ENCODE measurements at regions not wholly inside any gene's neighbourhood (a gene's known extent, or its start where the extent isn't known, plus 50 kb on each side); places are given as distances from the start of the nearest gene placed in this dataset.

GRCh38 chr3:43978708-43979107 lies 263.0 kb upstream of the TOPAZ1 start:
- FAIRE-seq: no peak

DNA sequence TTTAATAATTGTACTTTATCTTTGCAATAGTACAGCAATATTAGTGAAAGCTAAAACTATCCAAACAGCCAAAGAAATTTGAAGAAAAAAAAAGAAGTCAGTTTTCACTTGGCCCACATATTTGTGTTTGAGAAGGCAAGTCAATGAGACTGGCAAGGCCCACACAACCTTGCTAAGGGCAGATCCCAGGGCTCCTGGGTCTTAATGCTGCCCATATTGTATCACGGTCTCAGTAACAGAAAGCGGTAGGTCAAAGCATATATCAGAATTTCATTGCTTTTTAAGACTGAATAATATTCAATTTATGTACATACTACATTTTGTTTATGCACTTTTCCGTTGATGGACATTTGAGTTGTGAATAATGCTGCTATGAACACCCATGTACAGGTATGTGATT lies 262.0 kb upstream of the TOPAZ1 start:
- FAIRE-seq: no peak
- no peak for DNase-seq (ENCODE audit: low spot score)

More at GRCh38 chr3:43978708-43979107, 263.0 kb upstream of the TOPAZ1 start:
- DNase-seq (ENCODE audit: low spot score): no peak

- DNase-seq (ENCODE audit: low spot score): no peak
- FAIRE-seq: no peak
These were observed 246.8 kb upstream of the TOPAZ1 start for GRCh38 chr3:43994657-43995546.

DNA sequence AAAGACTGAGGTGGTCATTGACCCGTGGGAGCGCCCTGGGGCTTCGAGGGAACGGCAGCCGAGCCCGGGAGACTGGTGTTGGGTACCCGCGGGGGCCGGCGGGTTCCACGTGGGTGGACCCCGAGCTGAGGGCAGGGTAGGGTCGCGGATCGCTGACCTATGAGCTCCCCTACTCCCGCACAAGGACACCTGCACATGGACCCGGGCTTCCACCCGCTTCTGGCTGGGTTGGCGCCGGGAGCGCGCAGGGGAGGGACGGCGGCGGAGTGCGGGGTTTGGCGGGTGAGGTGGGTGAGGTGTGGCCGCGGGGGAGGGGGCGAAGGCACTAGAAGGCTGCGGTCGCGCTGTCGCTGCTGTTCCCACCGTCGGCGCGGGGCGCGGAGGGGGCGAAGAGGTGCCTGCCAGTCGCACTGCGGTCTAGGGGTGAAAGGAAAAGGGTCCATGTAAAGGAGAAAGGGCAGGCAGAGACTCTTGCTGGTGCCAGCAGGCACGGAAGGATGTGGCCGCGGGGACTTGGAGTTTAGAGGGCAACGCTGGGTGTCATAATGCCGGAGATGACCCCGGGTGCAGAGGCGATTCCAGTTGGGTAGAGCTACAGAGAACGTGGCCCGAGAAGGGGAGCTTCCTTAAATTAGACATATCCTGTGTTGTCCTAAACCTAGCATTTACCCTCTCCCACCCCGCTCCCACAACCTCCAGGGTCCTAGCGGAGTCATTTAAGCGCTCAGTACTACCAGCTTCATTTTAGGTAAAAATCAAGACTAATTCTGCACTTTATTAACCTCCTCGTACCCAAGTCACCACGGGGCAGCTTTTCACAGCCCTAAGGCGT lies 245.9 kb upstream of the TOPAZ1 start:
- no peak for DNase-seq (ENCODE audit: low spot score)
- no peak for FAIRE-seq

DNA sequence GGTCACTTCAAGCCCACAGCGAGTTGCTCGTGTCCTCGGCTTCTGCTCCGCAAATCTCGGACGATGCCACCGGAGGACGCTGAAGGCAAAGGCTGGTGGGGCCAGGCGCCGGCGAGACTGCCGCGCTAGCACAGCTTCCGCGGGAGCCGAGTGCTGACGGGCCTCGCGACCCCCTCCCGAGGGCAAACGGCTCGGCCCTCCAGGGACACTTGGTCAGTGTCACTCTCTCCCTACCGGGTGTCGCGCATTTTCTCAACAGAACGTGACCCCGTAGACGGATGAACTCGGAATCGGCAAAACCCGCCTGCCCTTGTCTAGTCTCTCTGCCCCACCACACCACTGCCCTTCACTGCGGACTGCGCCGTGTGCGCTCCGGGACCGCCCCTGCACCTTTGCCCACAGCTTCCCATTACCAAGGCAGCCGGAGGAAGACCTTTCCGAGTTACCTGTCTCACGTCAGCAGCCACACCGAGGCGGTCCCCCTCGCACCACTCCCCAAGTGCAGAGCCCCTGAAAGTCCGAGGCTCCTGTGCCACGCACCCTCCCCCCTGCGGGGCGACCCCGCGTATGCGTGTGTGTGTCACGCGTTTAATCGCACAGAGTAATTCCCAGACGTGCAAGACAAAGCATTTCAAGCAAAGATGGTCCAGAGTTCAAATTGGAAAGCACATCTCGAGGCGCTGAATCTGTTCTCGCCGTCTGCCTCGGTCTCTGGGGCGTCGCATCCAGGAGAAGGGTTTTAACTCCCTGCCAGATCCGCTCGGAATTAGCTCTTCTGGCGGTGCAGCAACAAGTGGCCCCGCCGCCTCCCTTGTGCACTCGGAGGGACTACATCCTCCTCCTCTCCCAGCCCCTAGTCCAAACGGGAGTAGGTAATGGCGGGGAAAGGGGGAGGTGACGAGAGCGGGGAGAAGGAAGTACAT lies 245.0 kb upstream of the TOPAZ1 start:
- DNase-seq (ENCODE audit: low spot score) (no peak), FAIRE-seq (peak; percentile 53)

GRCh38 chr3:43997316-43997715 lies 244.4 kb upstream of the TOPAZ1 start:
- no peak for FAIRE-seq
- no peak for DNase-seq (ENCODE audit: low spot score)

DNA sequence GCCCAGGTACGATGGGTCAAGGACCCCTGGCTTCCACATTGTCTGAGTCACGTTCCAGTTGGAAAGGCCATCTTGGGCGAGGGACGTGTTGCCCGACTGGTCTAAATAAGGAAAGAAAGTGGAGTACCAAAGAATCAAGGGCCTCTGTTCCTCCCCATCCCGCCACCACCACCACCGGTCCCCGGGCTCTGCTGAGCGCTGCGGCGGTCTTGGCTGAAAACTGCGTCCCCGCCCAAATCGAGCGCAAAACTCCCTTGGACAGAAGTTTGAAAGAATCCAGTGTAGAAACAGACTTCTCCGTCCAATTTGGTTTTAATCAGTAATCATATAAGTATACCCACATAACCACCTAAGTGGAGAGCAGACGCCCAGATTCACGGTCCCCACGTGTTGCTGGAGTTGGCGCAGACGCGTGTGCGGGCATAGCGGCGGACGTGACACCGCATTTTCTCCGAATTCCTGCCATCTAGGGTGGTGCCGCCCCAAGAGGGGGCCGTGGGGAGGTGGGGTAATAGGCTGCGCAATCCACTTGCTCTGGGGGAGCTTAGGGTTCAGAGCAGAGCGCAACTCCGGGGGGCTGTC lies 243.8 kb upstream of the TOPAZ1 start:
- FAIRE-seq: no peak

GRCh38 chr3:43998370-43998835 lies 243.3 kb upstream of the TOPAZ1 start:
- DNase-seq (ENCODE audit: low spot score): no peak
- FAIRE-seq: no peak

More for the DNA sequence above, 243.8 kb upstream of the TOPAZ1 start:
- no peak for DNase-seq (ENCODE audit: low spot score)

DNA sequence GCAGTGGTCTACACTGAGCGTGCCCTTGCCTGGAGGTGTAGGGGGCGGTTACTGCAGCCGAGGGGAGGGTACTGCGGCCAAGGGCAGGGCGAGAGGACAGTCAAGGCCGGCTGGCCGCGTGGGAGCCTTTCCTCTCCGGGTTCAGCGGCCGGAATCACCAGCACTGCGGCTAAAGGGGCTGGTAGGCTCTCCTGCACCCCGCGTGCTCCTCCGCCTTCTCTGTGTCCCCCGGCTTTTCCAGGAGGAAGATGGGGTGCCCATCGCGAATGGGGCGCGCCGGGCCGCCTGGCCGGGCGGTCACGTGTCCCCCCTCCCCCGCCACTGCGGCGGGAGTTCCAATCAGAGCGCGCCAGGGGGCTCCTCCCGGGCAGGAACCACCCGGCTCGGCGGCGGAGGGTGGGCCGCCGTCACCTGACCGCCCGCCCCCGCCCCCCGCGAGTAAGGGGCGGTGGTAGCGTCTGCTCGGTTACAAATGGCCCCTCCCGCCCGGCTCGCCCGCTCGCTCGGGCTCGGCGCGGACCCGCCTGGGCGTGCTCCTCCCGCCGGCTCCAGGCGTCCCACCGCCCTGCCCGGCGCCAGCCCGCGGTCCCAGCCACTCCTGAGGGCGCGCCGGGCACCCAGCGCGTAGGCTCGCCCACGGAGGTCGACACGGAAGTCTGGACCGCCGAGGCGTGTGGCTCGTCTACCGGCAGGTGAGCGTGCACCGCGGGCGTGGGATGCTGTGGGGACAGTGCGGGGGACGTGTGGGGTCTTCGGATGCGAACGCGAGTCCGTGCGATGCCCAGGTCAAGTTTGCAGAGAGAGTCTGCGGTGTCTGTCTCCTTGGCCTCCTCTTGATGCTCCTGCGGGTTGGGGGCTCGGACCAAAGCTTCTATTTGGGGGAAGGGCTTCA lies 242.6 kb upstream of the TOPAZ1 start:
- FAIRE-seq: no peak

DNA sequence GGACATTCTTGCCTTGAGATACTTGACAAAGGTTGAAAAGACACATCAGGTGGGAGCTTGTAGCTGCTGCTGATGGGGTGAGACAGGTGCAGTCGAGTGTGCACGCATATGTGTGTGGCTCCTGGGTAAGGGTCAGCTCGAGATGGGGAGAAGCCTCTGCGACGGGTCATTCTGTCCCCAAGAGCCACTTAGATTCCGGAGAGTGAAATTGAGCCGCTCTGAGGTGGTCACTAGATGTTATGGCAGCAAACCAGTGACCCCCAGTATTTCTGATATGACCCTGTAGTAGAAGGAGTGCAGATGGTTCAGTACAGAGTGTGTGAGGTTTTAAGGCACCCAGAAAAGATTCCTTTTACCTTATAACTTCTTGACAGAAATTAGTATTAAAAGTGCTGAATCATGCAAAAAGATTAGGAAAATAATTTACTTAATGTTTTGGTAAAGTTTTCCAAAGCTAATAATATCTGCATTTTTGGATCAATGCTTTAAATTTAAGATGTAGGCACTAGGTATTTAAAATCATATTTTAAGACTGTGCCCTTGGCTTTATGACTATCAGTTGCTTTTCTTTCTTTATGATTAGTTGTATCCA lies 241.9 kb upstream of the TOPAZ1 start:
- no peak for DNase-seq (ENCODE audit: low spot score)
- FAIRE-seq: no peak

More for the DNA sequence above, 242.6 kb upstream of the TOPAZ1 start:
- peak; percentile 71 for DNase-seq (ENCODE audit: low spot score)

DNA sequence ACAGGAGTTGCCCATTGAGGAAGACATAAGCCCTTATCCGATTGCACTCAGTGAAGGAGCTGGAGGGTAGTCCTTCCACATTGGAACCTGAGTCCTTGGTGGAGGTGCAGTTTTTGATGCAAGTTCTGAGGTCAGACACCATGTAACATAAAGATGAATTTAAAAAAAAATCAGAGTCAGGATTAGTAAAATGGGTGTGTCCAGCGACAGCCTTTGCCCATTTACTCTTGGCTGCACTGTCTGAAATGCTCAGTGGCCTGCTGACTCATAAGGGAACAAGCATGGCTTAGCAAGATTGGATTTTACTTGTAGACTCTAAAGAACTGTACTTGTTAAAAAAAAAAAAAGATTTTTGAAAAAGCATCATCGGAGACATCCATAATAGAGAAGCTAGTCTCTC lies 241.1 kb upstream of the TOPAZ1 start:
- DNase-seq (ENCODE audit: low spot score) (peak; percentile 34), FAIRE-seq (no peak)

GRCh38 chr3:44001072-44001471 lies 240.6 kb upstream of the TOPAZ1 start:
- FAIRE-seq: no peak
- DNase-seq (ENCODE audit: low spot score): no peak

DNA sequence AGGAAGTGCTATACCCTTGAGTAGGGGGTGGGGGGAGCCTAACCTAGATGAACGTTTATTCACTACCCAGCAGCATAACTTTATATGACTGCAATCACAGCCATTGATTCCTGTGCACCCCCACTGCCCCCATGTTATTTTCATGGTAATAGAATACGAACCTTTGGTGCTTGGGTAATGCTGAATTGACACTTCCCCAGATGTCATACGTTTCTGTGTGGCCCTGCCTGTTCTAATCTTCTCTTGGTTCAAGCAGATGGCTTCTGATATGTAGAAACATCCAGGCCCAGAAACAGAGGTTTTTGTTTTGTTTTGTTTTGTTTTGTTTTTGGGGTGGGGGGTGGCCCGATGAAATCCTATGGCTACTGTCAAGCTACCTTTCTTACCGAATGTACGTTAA lies 237.9 kb upstream of the TOPAZ1 start:
- DNase-seq (ENCODE audit: low spot score) (no peak), FAIRE-seq (no peak)

DNA sequence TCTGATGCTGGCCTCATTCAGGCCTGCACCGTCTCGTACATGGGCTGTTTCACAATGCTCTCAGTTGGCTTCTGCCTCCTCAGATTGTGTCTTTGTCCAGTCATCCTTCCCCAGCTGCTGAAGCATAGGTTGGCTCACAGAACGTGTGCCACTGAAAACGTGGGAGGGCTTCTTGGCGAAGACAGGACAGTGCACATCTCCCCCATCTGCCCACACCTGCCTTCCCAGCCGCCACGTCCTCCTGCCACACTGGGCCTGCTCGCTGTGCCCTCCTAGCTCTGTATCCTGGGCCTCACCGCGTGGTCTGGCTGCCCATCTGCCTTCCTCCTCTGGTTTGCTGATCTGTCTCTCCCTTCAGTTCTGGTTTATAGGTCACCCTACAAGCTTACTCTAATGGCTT lies 230.0 kb upstream of the TOPAZ1 start:
- FAIRE-seq (no peak), DNase-seq (ENCODE audit: low spot score) (no peak)

DNA sequence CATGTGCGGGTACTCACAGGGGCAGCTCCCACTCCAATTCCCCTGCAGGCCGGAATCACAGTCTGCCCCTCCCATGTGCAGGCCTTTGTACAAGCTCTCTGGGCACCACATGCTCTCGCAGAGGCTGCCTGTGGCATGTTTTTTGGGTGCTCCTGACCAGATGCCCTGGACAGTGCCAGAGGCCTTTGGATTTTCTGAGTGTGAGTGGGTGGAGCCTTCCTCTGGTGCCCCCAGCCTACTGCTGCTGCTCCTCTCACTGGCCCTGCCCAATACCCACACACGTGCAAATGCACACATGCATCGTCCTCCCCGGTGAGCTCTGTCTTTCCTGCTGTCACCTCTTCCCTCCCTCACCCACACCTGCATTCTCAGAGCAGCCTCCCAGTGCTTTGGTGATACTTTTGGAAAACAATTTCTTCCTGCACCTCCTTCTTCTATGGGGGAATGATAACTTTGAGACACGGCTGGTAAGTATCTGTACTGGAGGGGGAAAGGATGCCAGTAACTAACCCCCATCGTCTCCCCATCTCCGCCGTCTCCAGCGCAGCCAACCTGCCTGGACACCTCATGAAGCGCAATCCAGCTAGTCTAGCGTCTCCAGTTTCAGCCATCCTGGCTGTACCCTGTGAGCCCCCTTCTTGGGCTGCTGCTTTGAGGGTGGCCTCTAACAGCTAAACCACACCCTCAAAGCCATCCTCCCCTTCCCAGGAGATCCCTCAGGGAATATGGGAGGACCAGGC lies 229.4 kb upstream of the TOPAZ1 start:
- FAIRE-seq (no peak), DNase-seq (ENCODE audit: low spot score) (no peak)

DNA sequence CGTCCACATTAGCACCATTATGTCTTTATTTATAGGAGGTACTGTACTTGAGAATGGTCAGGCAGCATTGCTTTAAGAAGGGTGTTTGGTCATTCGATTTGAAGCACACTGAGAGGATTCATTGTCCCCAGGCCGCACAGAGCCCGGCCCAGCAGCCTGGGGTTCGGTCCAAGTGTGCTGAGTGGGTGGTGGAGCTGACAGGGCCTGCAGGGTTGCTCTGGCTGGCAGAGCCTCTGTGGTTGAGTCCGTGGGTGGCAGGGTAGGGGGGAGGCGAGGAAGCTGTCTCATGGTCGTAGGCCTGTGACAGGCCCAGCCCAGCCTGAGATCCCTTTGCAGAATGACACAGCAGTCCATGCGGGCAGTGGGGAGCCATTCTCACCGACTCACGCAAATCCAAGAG lies 227.7 kb upstream of the TOPAZ1 start:
- no peak for FAIRE-seq
- DNase-seq (ENCODE audit: low spot score): no peak

DNA sequence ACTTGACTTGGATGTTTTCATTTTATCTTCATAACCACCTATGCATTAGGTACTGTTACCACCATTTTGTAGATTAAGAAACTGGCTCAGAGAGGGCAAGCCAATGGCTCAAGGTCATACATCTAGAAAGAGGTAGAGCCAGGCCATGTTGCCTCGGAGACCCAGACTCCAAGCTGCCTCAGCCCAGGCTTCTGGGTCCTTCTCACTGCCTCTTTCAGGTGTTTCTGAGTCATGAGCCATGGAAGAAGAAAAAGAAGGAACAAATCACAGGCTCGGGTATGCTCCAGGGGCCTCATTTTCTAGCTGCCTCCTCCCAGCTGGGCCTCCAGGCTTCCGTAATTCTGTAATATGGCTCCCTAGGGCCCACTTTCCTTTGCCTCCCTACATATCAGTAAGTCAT lies 226.5 kb upstream of the TOPAZ1 start:
- FAIRE-seq (no peak), DNase-seq (ENCODE audit: low spot score) (no peak)

GRCh38 chr3:44016818-44017217 lies 224.9 kb upstream of the TOPAZ1 start:
- FAIRE-seq (no peak), DNase-seq (ENCODE audit: low spot score) (no peak)

DNA sequence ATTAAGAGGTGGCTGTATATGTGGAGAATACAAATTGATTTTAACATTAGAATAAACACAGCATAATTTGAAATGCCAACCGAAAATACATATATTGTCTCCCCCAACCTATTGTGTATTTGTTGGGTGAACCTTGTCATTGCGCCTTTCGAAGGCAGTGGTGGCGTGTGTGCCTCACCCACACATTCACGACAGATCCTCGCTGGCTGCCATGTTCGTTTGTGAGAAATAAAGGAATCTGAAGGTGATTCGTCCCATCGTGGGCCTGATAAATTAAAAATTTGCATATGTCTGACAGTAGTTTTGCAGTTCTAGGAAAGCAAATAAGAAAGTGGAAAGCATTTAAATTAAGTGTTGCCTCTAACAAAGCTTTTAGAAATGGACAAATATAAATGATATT lies 222.8 kb upstream of the TOPAZ1 start:
- FAIRE-seq: no peak
- DNase-seq (ENCODE audit: low spot score): no peak

Measured in urothelium cell line (cell line).